Neural cell (in vitro differentiated cells): ENCODE measurements at regions not wholly inside any gene's neighbourhood (a gene's known extent, or its start where the extent isn't known, plus 50 kb on each side); places are given as distances from the start of the nearest gene placed in this dataset.

ENCODE experiments used
- H2AFZ ChIP-seq: fragments of 200-600, 300-800 bp; sonication (generic), shearing (Covaris generic); 2 replicates; pipeline ENCODE4 v1.6.0; 2014; ENCODE audit warnings: low read depth, mild to moderate bottlenecking, antibody characterized with exemption, low read length, moderate library complexity
- H3F3A ChIP-seq: fragments of 200-600 bp; shearing (Covaris generic); 2 replicates; pipeline ENCODE4 v1.6.1; 2016; ENCODE audit warnings: mild to moderate bottlenecking, moderate library complexity, mixed read lengths, antibody characterized with exemption, low read length; ENCODE audit not compliant: insufficient read depth, poor library complexity, severe bottlenecking
- H3K27ac ChIP-seq: fragments of 200-600, 300-800 bp; sonication (generic), shearing (Covaris generic); 2 replicates; pipeline ENCODE4 v1.5.1; 2014; ENCODE audit warnings: mild to moderate bottlenecking, low read length, moderate library complexity
- H3K27me3 ChIP-seq: fragments of 300-800, 200-600 bp; sonication (generic), shearing (Covaris generic); 2 replicates; pipeline ENCODE4 v1.6.0; 2014; ENCODE audit warnings: mild to moderate bottlenecking, low read depth, low read length, moderate library complexity; ENCODE audit not compliant: insufficient read depth
- H3K36me3 ChIP-seq: fragments of 300-800, 200-600 bp; sonication (generic), shearing (Covaris generic); 2 replicates; pipeline ENCODE4 v1.5.1; 2014; ENCODE audit warnings: mild to moderate bottlenecking, antibody characterized with exemption, low read length, moderate library complexity; ENCODE audit not compliant: insufficient read depth
- H3K4me2 ChIP-seq: fragments of 300-800, 200-600 bp; sonication (generic), shearing (Covaris generic); 2 replicates; pipeline ENCODE4 v1.6.0; 2014; ENCODE audit warnings: mild to moderate bottlenecking, low read length
- H3K4me3 ChIP-seq: fragments of 300-800, 200-600 bp; sonication (generic), shearing (Covaris generic); 2 replicates; pipeline ENCODE4 v1.5.1; 2014; ENCODE audit warnings: mild to moderate bottlenecking, low read length, moderate library complexity
- H3K79me2 ChIP-seq: fragments of 200-600 bp; shearing (Covaris generic); replicated peaks from 2 replicates; pipeline ENCODE4 v1.6.0; 2014; ENCODE audit warnings: mild to moderate bottlenecking, low read length, moderate library complexity; ENCODE audit not compliant: insufficient read depth
- H3K9ac ChIP-seq: fragments of 300-800, 200-600 bp; sonication (generic), shearing (Covaris generic); 2 replicates; pipeline ENCODE4 v1.6.1; 2016; ENCODE audit warnings: mild to moderate bottlenecking, low read length, mixed read lengths
- H3K9me2 ChIP-seq: fragments of 200-600 bp; shearing (Covaris generic); 2 replicates; pipeline ENCODE4 v1.6.1; 2016; ENCODE audit warnings: mild to moderate bottlenecking, low read length, mixed read lengths; ENCODE audit not compliant: insufficient read depth
- H3K9me3 ChIP-seq: fragments of 200-600, 300-800 bp; sonication (generic), shearing (Covaris generic); 2 replicates; pipeline ENCODE4 v1.6.1; 2016; ENCODE audit warnings: mild to moderate bottlenecking, mixed run types, low read length, moderate library complexity, mixed read lengths
- H4K20me1 ChIP-seq: fragments of 200-600 bp; shearing (Covaris generic); 2 replicates; pipeline ENCODE4 v1.6.1; 2016; ENCODE audit warnings: mild to moderate bottlenecking, mixed run types; ENCODE audit not compliant: insufficient read depth
- CTCF ChIP-seq: fragments of 450-650 bp; IDR thresholded peaks from 2 replicates; pipeline ENCODE4 v1.5.1; 2014; ENCODE audit warnings: antibody characterized with exemption, mild to moderate bottlenecking, moderate library complexity; ENCODE audit not compliant: poor library complexity, severe bottlenecking
- EP300 ChIP-seq: fragments of 450-650 bp; conservative IDR thresholded peaks from 2 replicates; pipeline ENCODE4 v1.6.1; 2014; ENCODE audit warnings: antibody characterized with exemption, mild to moderate bottlenecking, moderate library complexity; ENCODE audit not compliant: poor library complexity, severe bottlenecking
- EZH2 ChIP-seq: fragments of 200-600, 300-800 bp; shearing (Covaris generic), sonication (generic); IDR thresholded peaks from 2 replicates; pipeline ENCODE4 v1.6.1; 2014; ENCODE audit warnings: antibody characterized with exemption, low read length, borderline replicate concordance, mild to moderate bottlenecking; ENCODE audit not compliant: insufficient read depth, poor library complexity, severe bottlenecking
- MXI1 ChIP-seq: fragments of 450-650 bp; conservative IDR thresholded peaks from 2 replicates; pipeline ENCODE4 v1.6.1; 2014; ENCODE audit warnings: antibody characterized with exemption, mild to moderate bottlenecking; ENCODE audit not compliant: poor library complexity, severe bottlenecking
- POLR2AphosphoS5 ChIP-seq: IDR thresholded peaks from 2 replicates; pipeline ENCODE4 v1.6.1; 2012
- RAD21 ChIP-seq: fragments of 450-650 bp; conservative IDR thresholded peaks from 2 replicates; pipeline ENCODE4 v1.6.1; 2014; ENCODE audit warnings: antibody characterized with exemption, mild to moderate bottlenecking, moderate library complexity
- REST ChIP-seq: IDR thresholded peaks from 2 replicates; pipeline ENCODE4 v1.6.1; 2012; ENCODE audit warnings: borderline replicate concordance
- SMC3 ChIP-seq: fragments of 450-650 bp; conservative IDR thresholded peaks from 2 replicates; pipeline ENCODE4 v1.6.1; 2014; ENCODE audit warnings: antibody characterized with exemption, mild to moderate bottlenecking, moderate library complexity; ENCODE audit not compliant: poor library complexity
- TAF1 ChIP-seq: IDR thresholded peaks from 2 replicates; pipeline ENCODE4 v1.6.1; 2012; ENCODE audit warnings: low read depth

DNA sequence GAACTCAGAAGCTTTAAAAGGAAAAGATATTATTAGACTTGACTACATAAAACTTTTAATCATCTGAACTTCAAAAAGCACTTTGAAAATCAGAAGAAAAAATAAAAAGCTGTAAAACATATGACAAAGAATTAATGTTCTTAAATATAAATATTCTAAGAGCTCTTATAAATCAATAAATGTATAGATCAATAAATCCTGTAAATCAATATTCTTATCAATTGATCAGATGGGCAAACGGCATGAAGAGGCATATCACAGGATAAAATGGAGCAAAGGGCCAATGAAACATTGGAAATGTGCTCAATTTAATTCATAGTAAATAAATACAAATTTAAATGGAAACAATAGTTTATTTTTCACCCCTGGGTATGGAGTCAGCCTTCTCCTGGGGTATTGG is 66.1 kb upstream of the SMYD2 start:
- H3F3A ChIP-seq = no peaks in the 10 kb centered on the region
- H3K9ac ChIP-seq = no peak overlapping the region
- H3K4me2 ChIP-seq = no peak overlapping the region
- H3K9me3 ChIP-seq = no peaks in the 10 kb centered on the region
- no peaks in the 10 kb centered on the region for H4K20me1 ChIP-seq
- no peak overlapping the region for H3K4me3 ChIP-seq
- no peaks in the 10 kb centered on the region for H3K9me2 ChIP-seq
- no peak overlapping the region for H2AFZ ChIP-seq
- no peaks in the 10 kb centered on the region for H3K36me3 ChIP-seq
- no peaks in the 10 kb centered on the region for H3K79me2 ChIP-seq
- H3K27me3 ChIP-seq = no peaks in the 10 kb centered on the region
- H3K27ac ChIP-seq = no peak overlapping the region
- no peak for TF ChIP-seq TAF1
- TF ChIP-seq SMC3 = no peak
- no peak for TF ChIP-seq REST
- no peak for TF ChIP-seq EP300
- TF ChIP-seq CTCF = no peak
- no peak for TF ChIP-seq RAD21
- no peak for TF ChIP-seq MXI1
- no peak for TF ChIP-seq EZH2
- TF ChIP-seq POLR2AphosphoS5 = no peak

- H3K9ac ChIP-seq = no peak overlapping the region
- no peaks in the 10 kb centered on the region for H3K36me3 ChIP-seq
- no peaks in the 10 kb centered on the region for H4K20me1 ChIP-seq
- H3K9me3 ChIP-seq = no peaks in the 10 kb centered on the region
- no peak for TF ChIP-seq EZH2
- H2AFZ ChIP-seq = no peak overlapping the region
- H3K9me2 ChIP-seq = no peaks in the 10 kb centered on the region
- H3F3A ChIP-seq = no peaks in the 10 kb centered on the region
- H3K4me3 ChIP-seq = no peak overlapping the region
- H3K27ac ChIP-seq = no peak overlapping the region
- no peak overlapping the region for H3K4me2 ChIP-seq
- H3K79me2 ChIP-seq = no peaks in the 10 kb centered on the region
- no peaks in the 10 kb centered on the region for H3K27me3 ChIP-seq
These were observed 65.4 kb upstream of the SMYD2 start for GRCh38 chr1:214215583-214215982.

DNA sequence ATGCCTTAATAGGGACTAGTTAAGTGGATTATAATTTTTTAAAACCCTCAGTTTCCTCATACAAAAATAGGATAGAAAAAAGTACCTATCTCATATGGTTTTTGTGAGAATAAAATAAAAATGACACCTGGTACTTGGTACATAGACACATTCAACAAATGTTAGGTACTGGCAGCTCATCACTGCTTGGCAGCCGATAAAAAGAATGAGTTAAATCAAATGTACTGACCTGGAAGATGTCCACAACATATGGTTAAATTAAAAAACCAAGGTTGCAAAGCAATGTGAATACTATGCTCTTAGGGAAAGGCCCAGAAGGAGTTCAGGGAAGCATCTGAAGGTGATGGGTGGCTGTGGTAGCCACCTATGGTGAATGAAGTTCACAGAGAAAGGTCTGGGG is 64.9 kb upstream of the SMYD2 start:
- no peak overlapping the region for H3K4me2 ChIP-seq
- H3K9me3 ChIP-seq = no peaks in the 10 kb centered on the region
- H3K9ac ChIP-seq = no peak overlapping the region
- TF ChIP-seq RAD21 (no peak), SMC3 (no peak)
- H3K9me2 ChIP-seq = no peaks in the 10 kb centered on the region
- H3K36me3 ChIP-seq = no peaks in the 10 kb centered on the region
- no peaks in the 10 kb centered on the region for H4K20me1 ChIP-seq
- no peaks in the 10 kb centered on the region for H3K79me2 ChIP-seq
- H3F3A ChIP-seq = no peaks in the 10 kb centered on the region
- no peaks in the 10 kb centered on the region for H3K27me3 ChIP-seq
- no peak overlapping the region for H3K4me3 ChIP-seq
- H3K27ac ChIP-seq = no peak overlapping the region
- H2AFZ ChIP-seq = no peak overlapping the region
